ENCODE measurements at regions not wholly inside any gene's neighbourhood (a gene's known extent, or its start where the extent isn't known, plus 50 kb on each side); places are given as distances from the start of the nearest gene placed in this dataset.
"Not testable (repeated sequence)": the region's sequence is repeated elsewhere in the genome, so short reads cannot be mapped to it uniquely, and the experiment has no call there.

DNA sequence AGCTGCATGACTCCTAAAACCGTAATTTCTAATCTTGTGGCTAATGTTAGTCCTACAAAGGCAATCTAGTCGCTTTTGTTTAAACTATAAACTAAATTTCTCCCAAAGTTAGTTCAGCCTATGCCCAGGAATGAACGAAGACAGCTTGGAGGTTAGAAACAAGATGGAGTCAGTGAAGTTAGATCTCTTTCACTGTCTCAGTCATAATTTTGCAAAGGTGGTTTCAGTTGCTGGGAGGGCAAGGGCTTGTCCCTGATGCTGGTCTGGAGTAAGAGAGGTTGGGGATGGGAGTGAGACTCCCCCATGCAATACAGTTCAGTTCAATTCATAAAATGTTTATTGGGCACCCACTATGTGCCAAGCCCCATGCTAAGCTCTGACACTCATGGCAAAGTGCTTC lies 362.1 kb downstream of the TYW1 start:
- not testable (repeated sequence) for DNase-seq (ENCODE audit: low spot score)

DNA sequence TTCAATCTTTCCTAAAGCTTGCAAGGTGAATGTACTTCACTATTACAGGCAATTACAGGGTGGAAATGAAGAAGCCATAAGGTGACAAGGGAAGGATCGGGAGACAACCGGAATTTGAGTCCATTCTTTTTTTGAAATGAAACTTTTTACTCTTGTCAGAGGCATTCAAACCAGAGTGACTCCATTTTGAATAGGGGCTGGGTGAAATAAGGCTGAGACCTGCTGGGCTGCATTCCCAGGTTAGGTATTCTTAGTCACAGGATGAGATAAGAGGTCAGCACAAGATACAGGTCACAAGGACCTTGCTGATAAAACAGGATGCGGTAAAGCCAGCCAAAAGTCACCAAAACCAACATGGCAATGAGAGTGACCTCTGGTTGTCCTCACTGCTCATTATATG lies 363.3 kb downstream of the TYW1 start:
- no peak for DNase-seq (ENCODE audit: low spot score)

DNA sequence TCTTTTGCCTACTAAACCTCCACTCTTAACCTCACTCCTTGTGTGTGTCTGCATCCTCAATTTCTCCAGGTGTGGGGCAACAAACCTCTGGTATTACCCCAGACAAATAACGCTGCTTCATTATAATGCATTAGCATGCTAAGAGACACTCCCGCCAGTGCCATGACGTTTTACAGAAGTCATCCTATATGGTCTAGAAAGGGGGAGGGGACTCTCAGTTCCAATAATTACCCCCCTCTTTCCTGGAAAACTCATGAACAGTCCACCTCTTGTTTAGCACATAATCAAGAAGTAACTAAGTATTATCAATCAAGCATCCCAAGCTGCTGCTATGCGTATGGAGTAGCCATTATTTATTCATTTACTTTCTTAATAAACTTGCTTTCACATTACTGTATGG lies 364.5 kb downstream of the TYW1 start:
- no peak for DNase-seq (ENCODE audit: low spot score)

DNA sequence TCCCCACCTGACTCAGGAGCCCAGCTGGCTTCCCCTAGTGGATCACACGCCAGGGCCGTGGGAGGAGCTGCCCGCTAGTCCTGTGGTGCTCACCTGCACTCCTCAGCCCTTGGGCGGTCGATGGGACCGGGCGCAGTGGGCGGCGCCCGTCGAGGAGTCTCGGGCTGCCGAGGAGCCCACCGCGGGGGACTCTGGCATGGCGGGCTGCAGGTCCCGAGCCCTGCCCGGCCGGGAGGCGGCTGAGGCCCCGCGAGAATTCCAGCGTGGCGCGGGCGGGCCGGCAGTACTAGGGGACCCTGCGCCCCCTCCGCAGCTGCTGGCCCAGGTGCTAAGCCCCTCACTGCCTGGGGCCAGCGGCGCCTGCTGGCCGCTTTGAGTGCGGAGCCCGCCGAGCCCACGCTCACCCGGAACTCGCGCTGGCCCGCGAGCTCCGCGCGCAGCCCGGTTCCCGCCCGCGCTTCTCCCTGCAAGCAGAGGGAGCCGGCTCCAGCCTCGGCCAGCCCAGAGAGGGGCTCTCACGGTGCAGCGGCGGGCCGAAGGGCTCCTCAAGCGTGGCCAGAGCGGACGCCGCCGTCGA lies 367.9 kb downstream of the TYW1 start:
- no peak for DNase-seq (ENCODE audit: low spot score)

DNA sequence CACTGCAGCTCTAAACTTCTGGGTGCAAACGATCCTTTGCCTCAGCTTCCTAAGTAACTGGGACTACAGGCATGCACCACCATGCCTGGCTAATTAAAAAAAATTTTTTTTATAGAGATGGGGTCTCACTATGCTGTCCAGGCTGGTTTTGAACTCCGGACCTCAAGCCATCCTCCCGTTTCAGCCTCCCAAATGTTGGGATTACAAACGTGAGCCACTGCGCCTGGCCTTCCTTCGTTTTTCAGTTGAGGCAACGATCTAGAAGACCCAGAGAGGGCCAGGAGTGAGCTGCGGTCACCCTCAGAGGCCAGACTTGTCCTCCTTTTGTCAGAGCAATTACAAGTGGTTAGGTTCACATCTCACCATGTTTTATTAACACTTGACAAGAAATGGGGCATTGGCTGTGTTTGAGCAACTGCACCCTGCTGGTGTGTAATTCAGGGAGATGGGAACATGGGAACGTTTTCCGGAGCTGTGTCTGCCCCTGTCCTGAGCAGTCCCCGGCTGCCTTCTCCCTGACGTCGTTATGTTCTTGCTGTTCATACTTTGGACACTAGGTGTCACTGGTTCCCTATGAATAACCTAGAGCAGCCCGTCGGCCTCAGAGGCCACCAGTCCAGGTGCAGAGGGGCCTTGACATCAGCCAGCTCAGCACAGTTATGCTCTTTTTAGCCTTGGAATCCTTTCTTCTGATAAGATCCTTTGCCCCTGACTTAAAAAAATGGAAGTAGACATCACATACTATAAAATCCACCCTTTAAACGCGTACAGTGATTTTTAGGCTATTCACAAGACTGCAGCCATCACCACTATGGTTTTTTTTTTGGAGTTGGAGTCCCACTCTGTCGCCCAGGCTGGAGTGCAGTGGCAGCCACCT lies 375.0 kb downstream of the TYW1 start:
- DNase-seq (ENCODE audit: low spot score): no peak

DNA sequence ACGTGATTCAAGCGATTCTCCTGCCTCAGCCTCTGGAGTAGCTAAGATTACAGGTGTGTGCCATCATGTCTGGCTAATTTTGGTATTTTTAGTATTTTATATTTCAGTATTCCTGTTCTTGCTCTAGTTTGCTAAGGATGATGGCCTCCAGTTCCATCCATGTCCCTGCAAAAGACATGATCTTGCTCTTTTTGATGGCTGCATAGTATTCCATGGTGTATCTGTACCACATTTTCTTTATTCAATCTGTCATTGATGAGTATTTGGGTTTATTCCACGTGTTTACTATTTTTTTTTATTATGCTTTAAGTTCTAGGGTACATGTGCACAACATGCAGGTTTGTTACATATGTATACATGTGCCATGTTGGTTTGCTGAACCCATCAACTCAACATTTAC lies 376.8 kb downstream of the TYW1 start:
- DNase-seq (ENCODE audit: low spot score): not testable (repeated sequence)

DNA sequence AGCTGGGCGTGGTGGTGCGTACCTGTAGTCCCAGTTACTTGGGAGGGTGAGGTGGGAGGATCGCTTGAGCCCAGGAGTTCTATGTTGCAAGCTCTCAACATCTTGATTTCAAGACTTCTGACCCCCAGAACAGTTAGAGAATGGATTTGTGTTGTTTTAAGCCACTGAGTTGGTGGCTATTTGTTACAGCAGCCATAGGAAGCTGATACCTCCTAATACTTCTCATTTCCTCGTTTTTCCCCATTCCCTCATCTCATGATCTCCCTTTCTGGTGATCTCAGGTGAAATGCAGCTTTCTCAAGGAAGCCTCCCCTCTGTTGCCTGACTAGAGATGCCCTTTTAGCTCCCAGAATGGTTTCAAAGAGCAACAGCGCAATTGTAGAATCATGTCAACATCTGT lies 378.8 kb downstream of the TYW1 start:
- DNase-seq (ENCODE audit: low spot score): no peak

DNA sequence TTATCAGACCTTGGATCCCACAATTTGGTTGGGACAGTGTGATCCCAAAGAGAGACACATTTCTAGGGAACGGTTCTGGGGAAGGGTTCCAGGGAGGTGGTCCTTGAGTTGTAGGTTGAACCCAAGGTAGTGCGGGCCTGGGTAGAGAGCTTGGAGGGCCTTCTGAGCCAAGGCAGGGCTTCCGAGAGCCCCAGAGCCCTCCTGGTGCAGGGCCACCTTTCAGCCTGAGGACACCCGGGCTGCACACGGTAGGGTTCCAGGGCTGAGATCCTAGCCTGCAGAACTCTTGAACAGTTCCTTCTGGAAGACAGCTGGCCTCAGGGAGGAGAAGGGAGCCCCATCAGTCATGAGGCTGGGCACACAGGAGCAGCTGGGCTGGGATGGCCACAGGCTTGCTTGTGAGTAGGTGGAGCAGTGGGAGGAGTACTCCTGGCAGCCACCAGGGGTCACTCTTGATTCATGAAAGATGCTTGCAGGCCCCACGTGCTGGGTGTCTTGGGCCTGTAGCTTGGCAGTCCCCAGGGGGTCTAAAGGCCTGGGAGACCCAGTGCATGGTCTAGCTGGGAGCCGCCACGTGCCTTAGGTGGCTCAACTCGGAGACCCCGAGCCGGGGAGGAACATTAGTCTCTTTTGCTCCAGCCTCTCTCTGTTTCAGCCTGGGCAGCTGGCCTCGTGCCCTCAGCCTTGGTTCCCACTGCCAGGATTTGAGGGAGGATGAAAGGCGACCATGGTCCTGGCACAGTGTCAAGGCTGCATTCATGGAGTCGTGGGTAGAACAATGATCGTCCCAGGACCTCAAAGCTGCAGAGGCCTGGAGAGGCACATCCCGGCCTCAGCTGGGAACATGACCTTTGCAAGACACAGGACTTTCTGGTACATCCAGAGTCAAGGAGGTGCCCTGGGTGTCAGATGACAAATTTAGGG lies 381.6 kb downstream of the TYW1 start:
- no peak for DNase-seq (ENCODE audit: low spot score)

DNA sequence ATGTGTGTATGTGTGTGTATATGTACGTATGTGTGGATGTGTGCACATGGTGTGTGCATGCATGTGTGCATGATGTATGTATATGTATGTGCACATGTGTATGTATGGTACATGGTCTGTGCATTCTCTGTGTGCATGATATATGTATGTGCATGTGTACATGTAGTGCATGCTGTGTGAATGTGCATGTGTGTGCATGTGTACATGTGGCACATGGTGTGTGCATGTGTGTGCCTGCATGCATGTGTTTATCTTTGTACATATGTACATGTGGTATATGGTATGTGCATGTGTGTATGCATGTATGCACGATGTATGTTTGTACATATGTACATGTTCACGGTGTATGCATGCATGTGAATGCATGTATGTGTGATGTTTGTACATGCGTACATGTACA lies 383.7 kb downstream of the TYW1 start:
- no peak for DNase-seq (ENCODE audit: low spot score)

DNA sequence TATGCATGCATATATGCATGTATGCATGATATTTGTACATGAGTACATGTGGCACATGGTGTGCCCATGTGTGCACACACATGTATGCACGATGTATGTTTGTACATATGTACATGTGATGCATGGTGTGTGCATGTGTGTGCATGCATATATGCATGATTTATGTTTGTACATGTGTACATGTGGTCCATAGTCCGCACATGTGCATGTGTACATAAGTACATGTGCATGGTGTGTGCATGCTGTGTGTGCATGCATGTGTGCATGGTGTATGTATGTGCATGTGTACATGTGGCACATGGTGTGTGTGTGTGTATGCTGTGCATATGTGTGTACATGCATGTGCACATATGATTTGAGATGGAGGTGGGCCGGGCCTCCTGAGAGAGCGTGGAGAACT lies 384.2 kb downstream of the TYW1 start:
- no peak for DNase-seq (ENCODE audit: low spot score)

DNA sequence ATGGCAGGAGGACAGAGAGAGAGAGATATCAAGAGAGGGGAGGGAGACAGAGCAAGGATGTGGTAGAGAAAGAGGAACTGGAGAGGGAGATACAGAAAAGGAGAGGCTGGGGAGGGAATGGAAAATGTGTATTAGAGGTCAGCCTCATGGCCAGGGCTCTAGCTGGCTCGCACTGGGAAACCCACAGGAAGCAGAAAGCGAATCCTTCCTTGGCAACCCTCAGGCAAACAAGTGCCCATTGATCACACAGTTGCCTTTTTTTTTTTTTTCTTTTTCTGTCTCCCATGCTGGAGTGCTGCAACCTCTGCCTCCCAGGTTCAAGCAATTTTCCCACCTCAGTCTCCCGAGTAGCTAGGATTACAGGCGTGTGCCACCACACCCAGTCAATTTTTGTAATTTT lies 391.2 kb downstream of the TYW1 start:
- DNase-seq (ENCODE audit: low spot score): no peak

DNA sequence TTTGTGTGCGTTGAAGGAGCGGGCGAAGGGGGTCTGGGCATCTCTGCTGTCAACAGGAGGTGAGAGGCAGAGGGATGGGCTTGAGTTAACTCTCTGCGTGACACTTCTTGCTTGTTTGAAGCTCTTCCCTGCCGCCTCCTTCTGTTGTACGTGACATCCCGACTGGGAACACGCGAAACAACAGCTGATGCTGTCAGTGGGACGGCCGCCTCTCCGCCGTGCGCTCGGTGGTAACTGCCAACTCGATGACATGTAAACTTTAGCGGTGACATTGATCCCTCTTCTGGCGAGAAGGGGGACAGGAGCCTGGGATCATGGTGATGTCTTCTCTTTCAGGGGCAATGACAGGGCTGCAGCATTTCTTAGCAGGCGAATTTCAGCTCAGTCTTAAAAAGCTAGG lies 394.5 kb downstream of the TYW1 start:
- no peak for DNase-seq (ENCODE audit: low spot score)

DNA sequence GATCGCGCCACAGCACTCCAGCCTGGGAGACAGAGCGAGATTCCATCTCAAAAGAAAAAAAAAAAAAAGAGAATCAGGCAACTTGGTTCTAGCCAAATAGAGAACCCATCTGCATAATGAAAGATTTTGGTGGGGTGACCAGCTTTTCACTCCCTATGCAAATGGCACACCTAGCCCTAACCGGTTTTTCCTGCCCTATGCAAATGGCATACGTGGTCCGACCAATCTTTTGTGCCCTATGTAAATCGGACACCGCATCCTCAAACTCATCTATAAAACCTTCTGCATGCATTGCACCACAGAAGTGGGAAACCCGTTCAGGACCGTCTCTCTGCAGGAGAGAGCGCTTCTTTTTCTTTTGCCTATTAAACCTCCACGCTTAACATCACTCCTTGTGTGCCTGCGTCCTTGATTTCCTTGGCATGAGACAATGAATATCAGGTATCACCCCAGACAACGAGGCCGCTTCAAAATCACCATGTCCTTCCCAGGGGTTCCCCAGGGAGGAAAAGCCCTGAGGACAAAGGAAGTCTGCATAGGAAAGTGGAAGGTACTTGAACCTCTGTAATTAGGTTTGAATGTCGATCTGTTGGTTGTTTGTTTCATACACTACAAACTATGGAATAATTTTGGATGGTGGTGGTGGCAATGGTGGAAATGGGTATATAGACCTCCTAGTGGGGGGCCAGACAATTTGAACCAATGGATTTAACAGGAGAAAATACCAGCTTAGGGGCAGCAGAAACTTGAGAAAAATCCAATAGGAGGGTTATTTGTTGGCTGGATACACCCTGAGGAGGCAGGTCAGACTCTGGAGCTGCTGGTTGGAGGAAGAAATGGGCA lies 396.2 kb downstream of the TYW1 start:
- no peak for DNase-seq (ENCODE audit: low spot score)

DNA sequence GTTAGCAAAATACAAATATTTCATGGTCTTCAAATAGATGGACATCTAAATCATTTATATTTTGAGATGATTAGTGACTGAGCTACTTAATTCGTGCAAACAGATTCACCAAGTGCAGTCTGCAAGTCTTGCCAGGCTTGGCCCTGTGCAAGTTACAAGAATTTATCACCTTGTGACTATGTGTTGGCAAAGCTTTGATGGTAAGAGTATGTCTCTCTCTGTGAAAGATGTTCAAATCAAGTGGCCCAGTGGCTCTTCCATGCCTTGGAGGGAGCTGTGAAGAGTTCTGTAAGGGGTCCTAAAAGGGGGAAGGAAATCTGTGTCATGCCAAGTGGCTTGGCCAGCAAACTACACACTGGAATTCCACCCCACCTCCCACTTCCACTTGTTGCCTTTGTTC lies 397.3 kb downstream of the TYW1 start:
- DNase-seq (ENCODE audit: low spot score): no peak

DNA sequence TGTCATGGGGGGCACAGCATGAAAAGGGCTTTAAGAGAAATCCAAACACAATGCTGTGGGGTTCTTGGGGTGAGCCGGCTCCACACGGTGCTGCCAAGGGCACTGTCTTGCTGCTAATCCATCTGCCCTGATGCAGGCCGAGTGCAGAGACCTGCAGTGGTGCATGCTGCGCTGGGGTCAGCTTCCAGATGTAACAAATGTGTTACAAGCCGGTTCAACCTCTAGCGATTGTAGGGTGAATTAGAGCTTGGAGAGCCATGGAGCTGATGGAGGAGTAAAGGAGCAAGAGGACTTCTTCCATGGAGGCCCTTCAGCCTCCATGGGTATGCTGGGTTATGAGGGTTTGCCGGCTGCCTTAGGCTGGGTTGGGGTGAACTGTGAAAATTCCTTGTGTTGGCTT lies 402.3 kb downstream of the TYW1 start:
- DNase-seq (ENCODE audit: low spot score): no peak

DNA sequence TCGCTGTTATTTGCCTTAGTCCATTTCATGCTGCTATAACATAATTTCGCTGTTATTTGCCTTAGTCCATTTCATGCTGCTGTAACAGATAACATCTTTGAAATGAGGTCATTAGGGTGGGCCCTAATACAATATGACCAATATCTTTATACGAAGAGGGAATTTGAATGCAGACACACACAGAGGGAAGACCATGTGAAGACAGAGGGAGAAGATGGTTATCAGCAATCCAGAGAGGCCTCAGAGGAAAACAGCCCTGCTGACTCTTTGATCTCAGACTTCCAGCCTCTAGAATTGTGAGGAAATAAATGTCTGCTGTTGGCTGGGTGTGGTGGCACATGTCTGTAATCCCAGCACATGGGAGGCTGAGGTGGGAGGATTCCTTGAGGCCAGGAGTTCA lies 404.9 kb downstream of the TYW1 start:
- no peak for DNase-seq (ENCODE audit: low spot score)

DNA sequence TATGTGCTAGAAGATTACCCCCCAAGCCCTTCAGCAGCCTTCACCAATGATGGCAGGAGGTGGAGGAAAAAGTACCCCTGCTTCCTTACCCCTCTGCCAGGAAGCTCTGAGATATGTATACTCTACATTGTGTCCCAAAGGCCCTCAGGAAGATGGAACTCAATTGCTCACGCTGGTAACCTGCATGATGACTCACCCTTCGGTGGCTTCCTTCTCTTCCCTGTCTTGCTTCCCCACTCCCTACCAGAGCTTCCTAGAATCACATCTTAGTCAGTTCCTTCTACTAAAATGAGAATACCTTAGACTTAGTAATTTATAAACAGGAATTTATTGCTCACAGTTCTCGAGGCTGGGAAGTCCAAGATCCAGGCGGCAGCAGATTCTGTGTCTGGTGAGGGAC lies 405.6 kb downstream of the TYW1 start:
- DNase-seq (ENCODE audit: low spot score): no peak

DNA sequence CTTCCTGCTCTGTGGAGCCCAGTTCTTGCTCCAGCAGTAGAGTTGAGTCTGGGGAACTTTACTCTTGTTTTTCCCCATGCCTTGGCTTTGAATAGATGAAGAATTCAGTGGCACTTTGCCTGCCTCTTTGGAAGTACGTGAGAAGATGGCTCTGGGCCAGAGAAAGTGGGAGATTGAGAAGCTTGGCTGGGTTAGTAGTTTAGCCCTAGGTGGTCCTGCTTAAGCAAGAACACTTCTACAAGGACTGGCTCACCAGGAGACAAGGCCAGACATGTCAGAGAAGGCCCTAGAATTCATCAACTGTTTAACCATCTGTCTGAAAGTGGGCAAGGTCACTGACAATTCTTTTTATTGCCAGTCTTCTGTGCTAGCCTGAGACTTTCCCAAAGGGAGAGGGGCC lies 410.3 kb downstream of the TYW1 start:
- no peak for DNase-seq (ENCODE audit: low spot score)

DNA sequence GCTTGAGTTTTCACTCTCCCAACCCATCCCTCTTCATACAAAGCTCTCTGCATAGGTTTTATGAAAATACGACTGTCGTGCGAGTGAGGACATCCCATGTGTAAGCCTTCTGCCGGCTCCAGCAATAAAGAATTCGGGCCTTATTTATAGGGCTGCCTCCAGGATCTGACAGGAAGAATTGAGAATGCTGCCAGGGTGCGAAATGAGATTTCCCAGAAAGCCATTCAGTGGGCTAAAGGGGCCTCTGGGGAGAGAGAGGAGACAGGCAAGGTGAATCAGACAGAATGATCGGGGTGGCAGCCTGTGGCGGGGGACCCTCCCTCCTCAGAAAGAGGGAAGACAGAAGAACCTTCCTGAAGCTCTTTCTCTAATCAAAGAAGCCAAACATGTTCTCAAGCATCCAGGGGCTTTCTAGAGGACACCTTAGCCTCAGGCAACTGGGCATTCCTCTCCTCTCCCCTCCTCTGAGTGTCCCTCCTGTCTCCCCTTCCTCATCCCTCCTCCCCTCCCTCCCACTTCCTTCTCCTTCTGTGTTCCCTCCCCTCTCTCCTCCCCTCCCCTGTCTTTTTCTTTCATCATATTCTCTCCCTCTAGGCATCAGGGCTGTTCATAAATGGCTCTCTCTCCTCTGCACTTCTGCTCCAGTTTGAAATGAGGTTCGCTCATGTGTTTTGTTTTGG lies 410.9 kb downstream of the TYW1 start:
- no peak for DNase-seq (ENCODE audit: low spot score)

DNA sequence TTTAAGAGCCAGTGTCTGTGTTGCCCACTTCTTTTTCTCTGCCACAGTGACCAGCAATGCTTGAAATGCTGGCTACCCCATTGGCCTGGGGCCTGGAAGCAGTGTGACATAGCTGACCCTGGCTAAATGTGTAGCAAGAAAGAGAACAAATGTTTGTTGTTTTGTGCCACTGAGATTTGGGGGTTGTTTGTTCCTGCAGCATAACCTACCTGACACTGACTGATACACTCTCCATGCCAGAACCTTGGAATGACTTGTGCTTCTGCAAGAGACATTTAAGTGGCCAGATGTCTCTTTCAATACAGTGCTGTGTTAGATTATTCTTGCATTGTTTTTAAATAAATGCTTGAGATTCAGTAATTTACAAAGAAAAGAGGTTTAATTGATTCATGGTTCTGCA lies 411.5 kb downstream of the TYW1 start:
- DNase-seq (ENCODE audit: low spot score): no peak

DNA sequence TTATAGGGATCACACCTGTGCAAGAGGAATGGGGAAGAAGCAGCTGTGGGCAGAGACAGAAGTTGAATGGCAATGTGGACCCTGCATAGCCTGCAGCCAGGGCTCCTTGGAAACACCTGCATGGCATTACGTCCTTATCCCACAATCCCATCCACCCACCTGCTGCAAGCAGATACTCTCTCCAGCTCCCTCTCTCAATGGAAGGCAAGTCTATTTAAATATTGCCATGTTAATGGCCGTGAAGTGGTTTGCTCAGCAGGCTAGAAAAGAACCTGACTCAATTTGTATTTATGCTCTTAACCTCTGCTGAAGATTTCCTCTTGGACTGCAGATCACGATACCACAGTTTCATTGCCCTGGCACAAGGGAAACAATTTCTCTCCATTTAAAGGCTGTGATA lies 417.0 kb downstream of the TYW1 start:
- DNase-seq (ENCODE audit: low spot score): no peak

Data from mesenteric fat pad (tissue), 1 donor.